ENCODE measurements at regions not wholly inside any gene's neighbourhood (a gene's known extent, or its start where the extent isn't known, plus 50 kb on each side); places are given as distances from the start of the nearest gene placed in this dataset.
"Not testable (repeated sequence)": the region's sequence is repeated elsewhere in the genome, so short reads cannot be mapped to it uniquely, and the experiment has no call there.

- peaks cover 10% of the 10 kb centered on the region for H3K9me3 Mint-ChIP-seq
- no peaks in the 10 kb centered on the region for H3K4me1 Mint-ChIP-seq
- no peak for ATAC-seq
- no peaks in the 10 kb centered on the region for H3K36me3 Mint-ChIP-seq
- no peak overlapping the region for H3K4me3 Mint-ChIP-seq
- no peak overlapping the region for H3K27ac Mint-ChIP-seq
- no peaks in the 10 kb centered on the region for H3K27me3 Mint-ChIP-seq
Observed at GRCh38 chr21:38075833-38076587, 159.8 kb upstream of the KCNJ6 start.

- Mint-ChIP-seq H3K4me1 (no peaks in the 10 kb centered on the region), H3K27ac (no peak overlapping the region), H3K9me3 (peaks cover 10% of the 10 kb centered on the region), H3K27me3 (no peaks in the 10 kb centered on the region), H3K4me3 (no peak overlapping the region), H3K36me3 (no peaks in the 10 kb centered on the region)
- ATAC-seq, result no peak
Observed at GRCh38 chr21:38077569-38077968, 161.3 kb upstream of the KCNJ6 start.

GRCh38 chr21:38080888-38081287, 164.6 kb upstream of the KCNJ6 start:
- peak; percentile 26 for ATAC-seq
- Mint-ChIP-seq H3K9me3 (peaks cover 1% of the 10 kb centered on the region), H3K36me3 (no peaks in the 10 kb centered on the region), H3K27me3 (no peaks in the 10 kb centered on the region), H3K4me1 (no peaks in the 10 kb centered on the region), H3K27ac (no peak overlapping the region), H3K4me3 (no peak overlapping the region)

GRCh38 chr21:38081708-38082107, 165.5 kb upstream of the KCNJ6 start:
- no peak overlapping the region for H3K4me3 Mint-ChIP-seq
- H3K36me3 Mint-ChIP-seq, result no peaks in the 10 kb centered on the region
- no peak for ATAC-seq
- no peaks in the 10 kb centered on the region for H3K4me1 Mint-ChIP-seq
- H3K27me3 Mint-ChIP-seq, result no peaks in the 10 kb centered on the region
- H3K9me3 Mint-ChIP-seq, result no peaks in the 10 kb centered on the region
- H3K27ac Mint-ChIP-seq, result no peak overlapping the region

- H3K36me3 Mint-ChIP-seq, result no peaks in the 10 kb centered on the region
- H3K4me3 Mint-ChIP-seq, result no peak overlapping the region
- no peaks in the 10 kb centered on the region for H3K9me3 Mint-ChIP-seq
- no peak overlapping the region for H3K27ac Mint-ChIP-seq
- no peak for ATAC-seq
- no peaks in the 10 kb centered on the region for H3K4me1 Mint-ChIP-seq
- H3K27me3 Mint-ChIP-seq, result no peaks in the 10 kb centered on the region
Observed at GRCh38 chr21:38082936-38083485, 166.8 kb upstream of the KCNJ6 start.

- no peak for ATAC-seq
- Mint-ChIP-seq H3K27ac (no peak overlapping the region), H3K4me3 (no peak overlapping the region), H3K27me3 (no peaks in the 10 kb centered on the region), H3K4me1 (no peaks in the 10 kb centered on the region), H3K9me3 (no peaks in the 10 kb centered on the region), H3K36me3 (no peaks in the 10 kb centered on the region)
Observed at GRCh38 chr21:38083535-38083934, 167.3 kb upstream of the KCNJ6 start.

GRCh38 chr21:38086580-38086979, 170.2 kb upstream of the KCNJ15 start:
- H3K36me3 Mint-ChIP-seq, result no peaks in the 10 kb centered on the region
- no peaks in the 10 kb centered on the region for H3K9me3 Mint-ChIP-seq
- H3K27me3 Mint-ChIP-seq, result no peaks in the 10 kb centered on the region
- H3K4me3 Mint-ChIP-seq, result no peak overlapping the region
- ATAC-seq, result no peak
- no peaks in the 10 kb centered on the region for H3K4me1 Mint-ChIP-seq
- no peak overlapping the region for H3K27ac Mint-ChIP-seq

GRCh38 chr21:38088916-38089762, 167.7 kb upstream of the KCNJ15 start:
- Mint-ChIP-seq H3K27ac (no peak overlapping the region), H3K4me1 (no peaks in the 10 kb centered on the region), H3K27me3 (no peaks in the 10 kb centered on the region), H3K36me3 (no peaks in the 10 kb centered on the region), H3K4me3 (no peak overlapping the region), H3K9me3 (peaks cover 2% of the 10 kb centered on the region)
- no peak for ATAC-seq

- no peaks in the 10 kb centered on the region for H3K27me3 Mint-ChIP-seq
- H3K36me3 Mint-ChIP-seq, result no peaks in the 10 kb centered on the region
- no peaks in the 10 kb centered on the region for H3K4me1 Mint-ChIP-seq
- no peak overlapping the region for H3K27ac Mint-ChIP-seq
- no peak for ATAC-seq
- no peak overlapping the region for H3K4me3 Mint-ChIP-seq
- peaks cover 5% of the 10 kb centered on the region for H3K9me3 Mint-ChIP-seq
Observed at GRCh38 chr21:38089763-38090046, 167.1 kb upstream of the KCNJ15 start.

GRCh38 chr21:38091061-38091460, 165.7 kb upstream of the KCNJ15 start:
- H3K4me3 Mint-ChIP-seq, H3K36me3 Mint-ChIP-seq, ATAC-seq, H3K9me3 Mint-ChIP-seq, H3K27ac Mint-ChIP-seq, H3K4me1 Mint-ChIP-seq, H3K27me3 Mint-ChIP-seq: not testable (repeated sequence)

GRCh38 chr21:38092051-38092450, 164.7 kb upstream of the KCNJ15 start:
- no peaks in the 10 kb centered on the region for H3K27me3 Mint-ChIP-seq
- no peaks in the 10 kb centered on the region for H3K36me3 Mint-ChIP-seq
- no peak overlapping the region for H3K27ac Mint-ChIP-seq
- H3K9me3 Mint-ChIP-seq, result peaks cover 10% of the 10 kb centered on the region
- no peaks in the 10 kb centered on the region for H3K4me1 Mint-ChIP-seq
- ATAC-seq, result no peak
- H3K4me3 Mint-ChIP-seq, result no peak overlapping the region

- no peak for ATAC-seq
- Mint-ChIP-seq H3K27ac (no peak overlapping the region), H3K9me3 (peaks cover 21% of the 10 kb centered on the region), H3K4me1 (no peaks in the 10 kb centered on the region), H3K36me3 (no peaks in the 10 kb centered on the region), H3K4me3 (no peak overlapping the region), H3K27me3 (peaks cover under 1% of the 10 kb centered on the region)
Observed at GRCh38 chr21:38095220-38095619, 161.6 kb upstream of the KCNJ15 start.

- no peaks in the 10 kb centered on the region for H3K4me1 Mint-ChIP-seq
- H3K27ac Mint-ChIP-seq, result no peak overlapping the region
- H3K9me3 Mint-ChIP-seq, result peaks cover 21% of the 10 kb centered on the region
- no peak for ATAC-seq
- no peaks in the 10 kb centered on the region for H3K36me3 Mint-ChIP-seq
- no peak overlapping the region for H3K4me3 Mint-ChIP-seq
- peaks cover 20% of the 10 kb centered on the region for H3K27me3 Mint-ChIP-seq
Observed at GRCh38 chr21:38097789-38098188, 159.0 kb upstream of the KCNJ15 start.

- Mint-ChIP-seq H3K4me3 (no peak overlapping the region), H3K27ac (no peak overlapping the region)
Observed at GRCh38 chr21:38112219-38112789, 144.5 kb upstream of the KCNJ15 start.

GRCh38 chr21:38114717-38115333, 142.0 kb upstream of the KCNJ15 start:
- Mint-ChIP-seq H3K27ac (no peak overlapping the region), H3K36me3 (no peaks in the 10 kb centered on the region), H3K27me3 (no peaks in the 10 kb centered on the region), H3K4me3 (no peak overlapping the region), H3K4me1 (no peaks in the 10 kb centered on the region), H3K9me3 (peaks cover 8% of the 10 kb centered on the region)
- ATAC-seq, result no peak

More at GRCh38 chr21:38112219-38112789, 144.5 kb upstream of the KCNJ15 start:
- ATAC-seq, result no peak
- no peaks in the 10 kb centered on the region for H3K36me3 Mint-ChIP-seq
- no peaks in the 10 kb centered on the region for H3K27me3 Mint-ChIP-seq
- peaks cover 8% of the 10 kb centered on the region for H3K9me3 Mint-ChIP-seq
- no peaks in the 10 kb centered on the region for H3K4me1 Mint-ChIP-seq

Data from stimulated activated memory B cell treated with anti-CD40 and anti-IgM and Interleukin-4, amounts not matched to agents 10 μg/mL and 1 μg/mL and 100 μg/mL, for 72 hours (primary cell).